ENCODE measurements at regions not wholly inside any gene's neighbourhood (a gene's known extent, or its start where the extent isn't known, plus 50 kb on each side); places are given as distances from the start of the nearest gene placed in this dataset.

DNA sequence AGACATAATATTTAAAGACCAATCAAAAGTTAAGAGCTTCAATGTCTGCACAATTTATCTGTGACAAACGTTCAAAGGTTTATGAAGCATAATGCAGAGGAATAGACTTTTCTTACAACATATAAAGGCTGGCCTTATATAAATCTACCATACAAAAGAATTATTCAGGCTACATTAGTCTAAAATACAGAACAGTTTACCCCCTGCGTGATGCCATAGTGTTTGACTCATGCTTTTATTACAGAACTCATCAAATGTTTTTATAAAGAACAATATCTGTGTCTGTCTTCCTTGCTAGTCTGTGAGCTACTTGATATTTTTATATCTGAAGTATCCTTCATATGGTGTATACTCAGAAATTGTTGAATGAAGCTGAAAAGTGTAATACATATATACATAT is 1084.5 kb upstream of the FLRT2 start:
- TF ChIP-seq, protein P1, sequence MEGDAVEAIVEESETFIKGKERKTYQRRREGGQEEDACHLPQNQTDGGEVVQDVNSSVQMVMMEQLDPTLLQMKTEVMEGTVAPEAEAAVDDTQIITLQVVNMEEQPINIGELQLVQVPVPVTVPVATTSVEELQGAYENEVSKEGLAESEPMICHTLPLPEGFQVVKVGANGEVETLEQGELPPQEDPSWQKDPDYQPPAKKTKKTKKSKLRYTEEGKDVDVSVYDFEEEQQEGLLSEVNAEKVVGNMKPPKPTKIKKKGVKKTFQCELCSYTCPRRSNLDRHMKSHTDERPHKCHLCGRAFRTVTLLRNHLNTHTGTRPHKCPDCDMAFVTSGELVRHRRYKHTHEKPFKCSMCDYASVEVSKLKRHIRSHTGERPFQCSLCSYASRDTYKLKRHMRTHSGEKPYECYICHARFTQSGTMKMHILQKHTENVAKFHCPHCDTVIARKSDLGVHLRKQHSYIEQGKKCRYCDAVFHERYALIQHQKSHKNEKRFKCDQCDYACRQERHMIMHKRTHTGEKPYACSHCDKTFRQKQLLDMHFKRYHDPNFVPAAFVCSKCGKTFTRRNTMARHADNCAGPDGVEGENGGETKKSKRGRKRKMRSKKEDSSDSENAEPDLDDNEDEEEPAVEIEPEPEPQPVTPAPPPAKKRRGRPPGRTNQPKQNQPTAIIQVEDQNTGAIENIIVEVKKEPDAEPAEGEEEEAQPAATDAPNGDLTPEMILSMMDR (IDR thresholded peaks at IDR 0.05) = no peak
- no peak for TF ChIP-seq POLR2A (IDR thresholded peaks at IDR 0.05)

Measured in prostate gland (tissue), 2 donors.